ENCODE measurements at regions not wholly inside any gene's neighbourhood (a gene's known extent, or its start where the extent isn't known, plus 50 kb on each side); places are given as distances from the start of the nearest gene placed in this dataset.

GRCh38 chr15:91685436-91685835, 168.1 kb upstream of the SLCO3A1 start:
- no TSS peak for BruUV-seq (replicated peaks)
- H3K9me3 ChIP-seq (replicated peaks; ENCODE audit: control insufficient read depth, insufficient read depth, low read depth, low read length), result no peaks in the 10 kb centered on the region
- H3K9ac ChIP-seq (ENCODE audit: insufficient read depth in 1 of 2, low read depth in 2 of 2, low read length in 2 of 2), result no peak overlapping the region
- H3K36me3 ChIP-seq (ENCODE audit: control insufficient read depth, insufficient read depth, low read length), result no peaks in the 10 kb centered on the region
- no peaks in the 10 kb centered on the region for H4K20me1 ChIP-seq (replicated peaks; ENCODE audit: control insufficient read depth, insufficient read depth, low read length)
- 0% methylated on average over 1 of the region's 1 CpG for WGBS (ENCODE audit: insufficient coverage, low coverage, missing lambda C conversion rate)
- H3K27me3 ChIP-seq (ENCODE audit: control insufficient read depth in 2 of 2, insufficient read depth in 2 of 2, low read length in 2 of 2), result peaks cover 0 to 2% of the 10 kb centered on the region in 2 experiments; a peak in 2 of 5 replicates
- ChIA-PET CTCF (ENCODE audit: low intra/inter-chr PET ratio) (no interaction called here), POLR2A (no interaction called here)
- H3K4me1 ChIP-seq (replicated peaks in 1 of 2; ENCODE audit: control insufficient read depth in 2 of 2, insufficient read depth in 2 of 2, low read length in 2 of 2), result no peaks in the 10 kb centered on the region
- no peak overlapping the region for H3K4me3 ChIP-seq
- no peak for FAIRE-seq
- no peak overlapping the region for H2AFZ ChIP-seq (ENCODE audit: low read depth, low read length)
- H3K4me2 ChIP-seq (ENCODE audit: insufficient read depth, low read length), result no peak overlapping the region
- H3K27ac ChIP-seq (ENCODE audit: extremely low read depth, low read depth, low read length), result no peak overlapping the region
- no peaks in the 10 kb centered on the region for H3K79me2 ChIP-seq (ENCODE audit: control insufficient read depth, insufficient read depth, low read length)
- no peak for ATAC-seq
- no peak for DNase-seq (ENCODE audit: extremely low read depth in 1 of 4, low spot score in 3 of 4)
- H3K9me1 ChIP-seq (ENCODE audit: control insufficient read depth, insufficient read depth, low read length), result no peaks in the 10 kb centered on the region
- TF ChIP-seq HDAC8 (tag; IDR thresholded peaks at IDR 0.05) (no peak), ZNF717 (CRISPR knock-in tag; IDR thresholded peaks at IDR 0.05) (no peak), HOXB6 (CRISPR knock-in tag; IDR thresholded peaks at IDR 0.05; ENCODE audit: borderline replicate concordance) (no peak), SIX5 (IDR thresholded peaks at IDR 0.05; ENCODE audit: borderline replicate concordance in 1 of 2, insufficient read depth in 1 of 2, low read depth in 1 of 2, low read length in 2 of 2) (no peak), ARID1B (IDR thresholded peaks at IDR 0.05) (no peak), IFI16 (CRISPR knock-in tag; IDR thresholded peaks at IDR 0.05) (no peak), SNAPC5 (CRISPR knock-in tag; IDR thresholded peaks at IDR 0.05) (no peak), ZNF282 (CRISPR knock-in tag; IDR thresholded peaks at IDR 0.05) (no peak), SMAD3 (CRISPR knock-in tag; conservative IDR thresholded peaks at IDR 0.05) (no peak), CHCHD3 (CRISPR knock-in tag; IDR thresholded peaks at IDR 0.05) (no peak), ZNF785 (CRISPR knock-in tag; IDR thresholded peaks at IDR 0.05) (no peak), BCOR (IDR thresholded peaks at IDR 0.05) (no peak), HMG20A (CRISPR knock-in tag; conservative IDR thresholded peaks at IDR 0.05) (no peak)
- TF ChIP-seq, protein P1, sequence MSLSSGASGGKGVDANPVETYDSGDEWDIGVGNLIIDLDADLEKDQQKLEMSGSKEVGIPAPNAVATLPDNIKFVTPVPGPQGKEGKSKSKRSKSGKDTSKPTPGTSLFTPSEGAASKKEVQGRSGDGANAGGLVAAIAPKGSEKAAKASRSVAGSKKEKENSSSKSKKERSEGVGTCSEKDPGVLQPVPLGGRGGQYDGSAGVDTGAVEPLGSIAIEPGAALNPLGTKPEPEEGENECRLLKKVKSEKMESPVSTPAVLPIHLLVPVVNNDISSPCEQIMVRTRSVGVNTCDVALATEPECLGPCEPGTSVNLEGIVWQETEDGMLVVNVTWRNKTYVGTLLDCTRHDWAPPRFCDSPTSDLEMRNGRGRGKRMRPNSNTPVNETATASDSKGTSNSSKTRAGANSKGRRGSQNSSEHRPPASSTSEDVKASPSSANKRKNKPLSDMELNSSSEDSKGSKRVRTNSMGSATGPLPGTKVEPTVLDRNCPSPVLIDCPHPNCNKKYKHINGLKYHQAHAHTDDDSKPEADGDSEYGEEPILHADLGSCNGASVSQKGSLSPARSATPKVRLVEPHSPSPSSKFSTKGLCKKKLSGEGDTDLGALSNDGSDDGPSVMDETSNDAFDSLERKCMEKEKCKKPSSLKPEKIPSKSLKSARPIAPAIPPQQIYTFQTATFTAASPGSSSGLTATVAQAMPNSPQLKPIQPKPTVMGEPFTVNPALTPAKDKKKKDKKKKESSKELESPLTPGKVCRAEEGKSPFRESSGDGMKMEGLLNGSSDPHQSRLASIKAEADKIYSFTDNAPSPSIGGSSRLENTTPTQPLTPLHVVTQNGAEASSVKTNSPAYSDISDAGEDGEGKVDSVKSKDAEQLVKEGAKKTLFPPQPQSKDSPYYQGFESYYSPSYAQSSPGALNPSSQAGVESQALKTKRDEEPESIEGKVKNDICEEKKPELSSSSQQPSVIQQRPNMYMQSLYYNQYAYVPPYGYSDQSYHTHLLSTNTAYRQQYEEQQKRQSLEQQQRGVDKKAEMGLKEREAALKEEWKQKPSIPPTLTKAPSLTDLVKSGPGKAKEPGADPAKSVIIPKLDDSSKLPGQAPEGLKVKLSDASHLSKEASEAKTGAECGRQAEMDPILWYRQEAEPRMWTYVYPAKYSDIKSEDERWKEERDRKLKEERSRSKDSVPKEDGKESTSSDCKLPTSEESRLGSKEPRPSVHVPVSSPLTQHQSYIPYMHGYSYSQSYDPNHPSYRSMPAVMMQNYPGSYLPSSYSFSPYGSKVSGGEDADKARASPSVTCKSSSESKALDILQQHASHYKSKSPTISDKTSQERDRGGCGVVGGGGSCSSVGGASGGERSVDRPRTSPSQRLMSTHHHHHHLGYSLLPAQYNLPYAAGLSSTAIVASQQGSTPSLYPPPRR (CRISPR knock-in tag; IDR thresholded peaks at IDR 0.05; ENCODE audit: borderline replicate concordance), result no peak
- intact Hi-C loops (cut with micrococcal nuclease), result no loop called here
- in situ Hi-C loops (cut with MboI), result no loop called here
